ENCODE measurements at regions not wholly inside any gene's neighbourhood (a gene's known extent, or its start where the extent isn't known, plus 50 kb on each side); places are given as distances from the start of the nearest gene placed in this dataset.

DNA sequence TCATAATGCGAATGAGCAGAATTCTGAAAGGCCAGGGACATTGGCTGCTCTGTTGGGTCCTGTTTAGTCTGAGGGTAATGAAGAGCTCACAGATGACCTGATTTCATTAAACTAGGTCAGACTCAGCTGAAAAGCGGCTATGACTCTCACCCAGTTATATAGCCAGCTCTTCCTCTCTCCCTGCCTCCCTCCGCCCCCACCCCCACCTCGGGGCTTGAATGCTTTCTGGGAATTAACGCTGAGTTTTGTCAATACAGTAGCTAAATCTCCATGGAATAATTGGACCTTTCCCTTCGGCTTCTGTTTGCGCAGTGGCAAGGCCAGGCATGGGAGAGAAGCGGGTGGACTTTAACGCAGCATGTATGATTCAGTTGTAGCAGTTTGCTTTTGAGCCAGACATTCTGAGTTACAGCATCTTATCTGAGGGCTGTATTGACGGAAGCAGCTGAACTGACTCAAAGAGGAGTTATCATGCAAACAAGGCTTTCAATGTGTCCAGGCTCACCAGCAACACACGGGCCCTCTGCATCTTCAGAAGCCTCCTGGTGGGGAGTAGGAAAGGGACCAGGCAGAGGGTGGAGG is 110.6 kb downstream of the MYCN start:
- H3K27me3 ChIP-seq (ENCODE audit: insufficient read depth, poor library complexity, severe bottlenecking): no peaks in the 10 kb centered on the region
- ATAC-seq (ENCODE audit: low read depth) (no peak), DNase-seq (ENCODE audit: low spot score) (no peak)
- H3K27ac ChIP-seq (ENCODE audit: poor library complexity, severe bottlenecking): no peak overlapping the region
- H3K4me3 ChIP-seq (ENCODE audit: severe bottlenecking): no peak overlapping the region
- TF ChIP-seq, protein P1, sequence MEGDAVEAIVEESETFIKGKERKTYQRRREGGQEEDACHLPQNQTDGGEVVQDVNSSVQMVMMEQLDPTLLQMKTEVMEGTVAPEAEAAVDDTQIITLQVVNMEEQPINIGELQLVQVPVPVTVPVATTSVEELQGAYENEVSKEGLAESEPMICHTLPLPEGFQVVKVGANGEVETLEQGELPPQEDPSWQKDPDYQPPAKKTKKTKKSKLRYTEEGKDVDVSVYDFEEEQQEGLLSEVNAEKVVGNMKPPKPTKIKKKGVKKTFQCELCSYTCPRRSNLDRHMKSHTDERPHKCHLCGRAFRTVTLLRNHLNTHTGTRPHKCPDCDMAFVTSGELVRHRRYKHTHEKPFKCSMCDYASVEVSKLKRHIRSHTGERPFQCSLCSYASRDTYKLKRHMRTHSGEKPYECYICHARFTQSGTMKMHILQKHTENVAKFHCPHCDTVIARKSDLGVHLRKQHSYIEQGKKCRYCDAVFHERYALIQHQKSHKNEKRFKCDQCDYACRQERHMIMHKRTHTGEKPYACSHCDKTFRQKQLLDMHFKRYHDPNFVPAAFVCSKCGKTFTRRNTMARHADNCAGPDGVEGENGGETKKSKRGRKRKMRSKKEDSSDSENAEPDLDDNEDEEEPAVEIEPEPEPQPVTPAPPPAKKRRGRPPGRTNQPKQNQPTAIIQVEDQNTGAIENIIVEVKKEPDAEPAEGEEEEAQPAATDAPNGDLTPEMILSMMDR (IDR thresholded peaks at IDR 0.05; ENCODE audit: poor library complexity, severe bottlenecking): no peak
- H3K9me3 ChIP-seq (ENCODE audit: severe bottlenecking): no peaks in the 10 kb centered on the region
- no peaks in the 10 kb centered on the region for H3K36me3 ChIP-seq (ENCODE audit: low read depth)
- no peaks in the 10 kb centered on the region for H3K4me1 ChIP-seq (ENCODE audit: insufficient read depth, poor library complexity, severe bottlenecking)

DNA sequence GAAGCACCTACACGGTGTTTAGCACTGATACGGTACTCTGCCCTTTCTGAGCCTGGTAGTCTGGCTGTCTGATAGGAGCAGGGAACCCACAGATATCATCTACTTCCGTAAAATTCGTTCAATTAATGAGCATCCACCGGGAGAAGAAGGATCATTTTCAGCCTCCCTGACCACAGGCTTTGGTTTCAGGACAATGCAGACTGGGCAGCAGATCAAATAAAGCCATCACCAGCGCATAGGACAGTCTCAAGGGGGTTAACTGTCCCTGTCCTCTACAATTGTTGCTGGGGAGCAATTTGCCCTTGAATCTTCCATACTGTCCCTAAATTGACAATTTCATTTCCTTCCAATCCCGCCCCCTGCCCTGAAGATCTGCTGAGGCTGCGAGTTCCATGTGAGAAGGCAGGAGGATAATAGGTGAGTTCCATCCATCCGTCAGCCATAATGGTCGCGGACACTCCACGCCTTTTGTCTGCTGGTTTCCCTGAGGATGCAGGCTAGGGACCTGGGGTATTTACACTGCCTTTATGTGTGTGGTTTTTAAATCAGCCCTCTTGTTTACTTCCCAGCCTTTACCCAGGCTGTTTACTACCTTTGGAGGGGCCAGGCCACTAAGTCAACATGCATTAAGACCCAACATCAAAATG is 110.0 kb downstream of the MYCN start:
- Histone ChIP-seq H3K27ac (ENCODE audit: poor library complexity, severe bottlenecking) (no peak overlapping the region), H3K27me3 (ENCODE audit: insufficient read depth, poor library complexity, severe bottlenecking) (no peaks in the 10 kb centered on the region), H3K9me3 (ENCODE audit: severe bottlenecking) (no peaks in the 10 kb centered on the region), H3K4me3 (ENCODE audit: severe bottlenecking) (no peak overlapping the region), H3K4me1 (ENCODE audit: insufficient read depth, poor library complexity, severe bottlenecking) (no peaks in the 10 kb centered on the region), H3K36me3 (ENCODE audit: low read depth) (no peaks in the 10 kb centered on the region)
- ATAC-seq (ENCODE audit: low read depth) (no peak), DNase-seq (ENCODE audit: low spot score) (no peak)
- TF ChIP-seq, protein P1 (IDR thresholded peaks at IDR 0.05; ENCODE audit: poor library complexity, severe bottlenecking): no peak

DNA sequence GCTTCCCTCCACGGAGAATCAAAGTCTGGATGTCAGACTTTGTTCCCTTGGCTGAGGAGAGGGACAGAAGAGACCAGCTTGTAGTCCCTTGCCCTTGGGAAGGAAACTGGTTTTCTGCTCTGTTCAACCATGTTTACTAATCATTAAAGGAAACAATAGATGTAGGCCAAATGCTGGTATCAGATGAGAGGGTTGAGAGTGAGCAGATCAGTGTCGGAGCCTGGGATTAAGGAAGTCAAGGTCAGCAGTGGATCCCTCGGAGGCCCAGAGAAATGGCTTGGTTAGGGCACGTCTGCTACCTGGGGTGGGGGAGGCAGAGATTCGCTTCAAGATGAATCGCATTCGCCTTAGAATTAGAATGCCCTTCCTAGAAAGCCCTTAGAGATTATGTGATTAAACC is 109.1 kb downstream of the MYCN start:
- H3K4me1 ChIP-seq (ENCODE audit: insufficient read depth, poor library complexity, severe bottlenecking): no peaks in the 10 kb centered on the region
- H3K36me3 ChIP-seq (ENCODE audit: low read depth): no peaks in the 10 kb centered on the region
- H3K27ac ChIP-seq (ENCODE audit: poor library complexity, severe bottlenecking): no peak overlapping the region
- H3K27me3 ChIP-seq (ENCODE audit: insufficient read depth, poor library complexity, severe bottlenecking): no peaks in the 10 kb centered on the region
- no peaks in the 10 kb centered on the region for H3K9me3 ChIP-seq (ENCODE audit: severe bottlenecking)
- ATAC-seq (ENCODE audit: low read depth) (no peak), DNase-seq (ENCODE audit: low spot score) (no peak)
- TF ChIP-seq, protein P1 (IDR thresholded peaks at IDR 0.05; ENCODE audit: poor library complexity, severe bottlenecking): no peak
- H3K4me3 ChIP-seq (ENCODE audit: severe bottlenecking): no peak overlapping the region

DNA sequence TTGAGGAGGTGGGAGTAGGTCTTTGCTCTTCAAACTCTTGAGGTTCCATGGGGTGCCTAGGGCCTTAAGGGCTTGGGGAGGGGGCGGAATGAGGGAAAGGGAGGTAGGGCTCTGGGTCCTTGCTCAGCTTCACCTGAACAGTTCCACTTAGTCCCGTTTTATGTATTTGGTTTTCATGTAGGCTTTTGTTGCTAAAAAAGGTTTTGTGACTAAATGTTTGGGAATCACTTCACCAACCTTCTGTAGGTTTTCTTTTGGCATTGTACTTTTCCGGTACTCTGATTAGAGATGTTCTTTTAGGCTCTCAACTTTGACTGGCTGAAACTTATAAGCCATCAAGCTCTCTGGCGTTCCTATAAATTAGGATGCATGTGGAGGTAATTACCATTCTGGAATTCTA is 108.1 kb downstream of the MYCN start:
- TF ChIP-seq, protein P1 (IDR thresholded peaks at IDR 0.05; ENCODE audit: poor library complexity, severe bottlenecking): no peak
- no peaks in the 10 kb centered on the region for H3K9me3 ChIP-seq (ENCODE audit: severe bottlenecking)
- DNase-seq (ENCODE audit: low spot score) (no peak), ATAC-seq (ENCODE audit: low read depth) (no peak)
- H3K4me1 ChIP-seq (ENCODE audit: insufficient read depth, poor library complexity, severe bottlenecking): no peaks in the 10 kb centered on the region
- no peaks in the 10 kb centered on the region for H3K36me3 ChIP-seq (ENCODE audit: low read depth)
- H3K4me3 ChIP-seq (ENCODE audit: severe bottlenecking): no peak overlapping the region
- H3K27me3 ChIP-seq (ENCODE audit: insufficient read depth, poor library complexity, severe bottlenecking): no peaks in the 10 kb centered on the region
- H3K27ac ChIP-seq (ENCODE audit: poor library complexity, severe bottlenecking): no peak overlapping the region

DNA sequence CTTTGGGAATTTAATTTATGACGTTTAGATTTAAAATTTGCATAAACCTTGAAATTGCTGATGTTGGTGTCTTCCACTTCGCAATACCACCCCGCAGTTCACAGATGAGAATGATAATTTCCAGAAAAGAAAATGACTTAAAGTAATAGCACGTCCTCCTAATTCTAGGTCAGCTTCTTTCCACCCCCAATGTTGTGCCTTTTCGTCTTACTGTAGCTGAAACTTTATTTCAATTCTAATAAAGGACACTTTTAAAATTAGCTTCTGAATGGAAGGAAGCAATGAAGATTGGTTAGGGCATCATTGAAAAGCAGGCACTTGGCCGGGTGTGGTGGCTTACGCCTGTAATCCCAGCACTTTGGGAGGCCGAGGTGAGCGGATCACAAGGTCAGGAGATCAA is 107.4 kb downstream of the MYCN start:
- H3K9me3 ChIP-seq (ENCODE audit: severe bottlenecking): no peaks in the 10 kb centered on the region
- H3K4me1 ChIP-seq (ENCODE audit: insufficient read depth, poor library complexity, severe bottlenecking): no peaks in the 10 kb centered on the region
- no peaks in the 10 kb centered on the region for H3K27me3 ChIP-seq (ENCODE audit: insufficient read depth, poor library complexity, severe bottlenecking)
- no peak for DNase-seq (ENCODE audit: low spot score)
- TF ChIP-seq, protein P1 (IDR thresholded peaks at IDR 0.05; ENCODE audit: poor library complexity, severe bottlenecking): no peak
- H3K27ac ChIP-seq (ENCODE audit: poor library complexity, severe bottlenecking): no peak overlapping the region
- no peak for ATAC-seq (ENCODE audit: low read depth)
- H3K36me3 ChIP-seq (ENCODE audit: low read depth): no peaks in the 10 kb centered on the region
- no peak overlapping the region for H3K4me3 ChIP-seq (ENCODE audit: severe bottlenecking)

Measured in RWPE2 (cell line).